Upper lobe of left lung (tissue), 4 donors: ENCODE measurements at regions not wholly inside any gene's neighbourhood (a gene's known extent, or its start where the extent isn't known, plus 50 kb on each side); places are given as distances from the start of the nearest gene placed in this dataset.

Experiments
- CTCF ChIP-seq, 6 experiments: fragments of 450-650 bp in 4 of 6; fragments of 200-600 bp in 2 of 6; sonication (generic) in 2 of 6; IDR thresholded peaks; one replicate each; pipeline ENCODE4 v1.5.1; 2016 to 2019; ENCODE audit warnings: antibody characterized with exemption in 6 of 6
- POLR2A ChIP-seq, 4 donors: fragments of 450-650 bp; IDR thresholded peaks; one replicate each; pipeline ENCODE4 v1.5.1; 2016 to 2017; ENCODE audit warnings: antibody characterized with exemption in 4 of 4, mild to moderate bottlenecking in 2 of 4
- POLR2AphosphoS5 ChIP-seq, 2 donors: sonication (generic); formaldehyde crosslinking; IDR thresholded peaks; one replicate each; pipeline ENCODE4 v1.5.1; 2017; ENCODE audit warnings: antibody characterized with exemption in 2 of 2

- TF ChIP-seq CTCF (IDR thresholded peaks at IDR 0.05) = no peak
- no peak for TF ChIP-seq POLR2AphosphoS5 (IDR thresholded peaks at IDR 0.05)
- TF ChIP-seq POLR2A (IDR thresholded peaks at IDR 0.05) = no peak
Measured at GRCh38 chr6:44620922-44621321, 233.4 kb downstream of the CDC5L start.
